ENCODE measurements at regions not wholly inside any gene's neighbourhood (a gene's known extent, or its start where the extent isn't known, plus 50 kb on each side); places are given as distances from the start of the nearest gene placed in this dataset.
A peak's percentile ranks its signal among the peaks of the same experiment; 100 is the strongest.

DNA sequence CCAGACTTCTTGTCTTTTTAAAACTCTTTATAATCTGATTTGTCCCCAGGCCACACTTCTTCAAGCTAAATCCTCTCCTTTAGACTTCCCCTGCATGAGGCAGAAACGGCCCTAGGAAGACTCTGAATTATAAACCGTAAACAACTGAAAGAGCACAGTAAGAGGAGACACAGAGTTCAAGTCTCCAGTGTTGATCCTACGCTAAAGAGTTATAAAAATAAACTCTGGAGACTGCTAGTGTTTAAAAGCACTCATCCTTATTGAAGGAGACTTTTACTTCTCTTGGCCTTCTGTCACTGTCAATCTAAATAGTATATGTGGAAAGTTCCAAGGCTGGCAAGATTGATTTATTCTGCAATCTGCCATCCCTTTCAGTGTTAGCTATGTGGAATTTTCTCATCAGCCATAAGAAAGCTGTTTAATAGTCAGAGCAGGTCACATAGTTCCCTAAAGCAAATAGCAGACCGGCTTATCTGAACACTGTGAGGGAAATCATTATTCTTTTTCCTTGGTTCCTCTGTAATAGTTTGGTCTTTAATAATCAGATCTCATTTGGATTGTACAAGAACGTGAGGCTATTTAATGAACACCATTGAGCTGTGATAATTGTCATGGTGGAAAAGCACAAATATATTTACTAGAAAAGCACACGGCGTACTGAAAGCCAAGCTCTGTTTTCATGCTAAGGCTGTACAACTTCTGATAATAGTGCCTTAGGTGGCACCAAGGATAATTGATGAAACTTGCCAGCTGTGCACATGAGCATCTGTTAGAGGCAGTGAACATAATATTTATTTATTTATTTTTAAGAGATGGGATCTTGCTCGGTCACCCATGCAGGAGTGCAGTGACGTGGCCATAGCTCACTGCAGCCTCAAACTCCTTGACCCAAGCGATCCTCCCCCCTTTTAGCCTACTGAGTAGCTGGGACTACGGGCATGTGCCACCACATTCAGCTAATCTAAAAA is 157.7 kb downstream of the CEP135 start:
- Histone ChIP-seq H4K20me1 (ENCODE audit: insufficient read depth) (no peaks in the 10 kb centered on the region), H3K79me2 (ENCODE audit: insufficient read depth) (no peaks in the 10 kb centered on the region), H3F3A (replicated peaks; ENCODE audit: insufficient read depth) (no peaks in the 10 kb centered on the region), H2AFZ (ENCODE audit: low read depth) (no peak overlapping the region), H3K36me3 (replicated peaks in 1 of 2; ENCODE audit: control insufficient read depth in 1 of 2, insufficient read depth in 2 of 2, low read length in 1 of 2) (no peaks in the 10 kb centered on the region), H3K9ac (no peak overlapping the region), H3K27me3 (ENCODE audit: insufficient read depth) (no peaks in the 10 kb centered on the region), H3K4me2 (no peak overlapping the region), H3K27ac (ENCODE audit: low read depth in 2 of 2, low read length in 1 of 2) (peak overlapping the region in 1 of 2 experiments; percentile 64; a peak in 2 of 4 replicates), H3K9me3 (no peaks in the 10 kb centered on the region), H3K9me2 (no peaks in the 10 kb centered on the region), H3K4me3 (ENCODE audit: low read depth in 2 of 2, low read length in 1 of 2) (no peak overlapping the region), H3K4me1 (ENCODE audit: control insufficient read depth in 1 of 2, insufficient read depth in 2 of 2, low read depth in 1 of 2, low read length in 1 of 2) (peaks cover 0 to 10% of the 10 kb centered on the region in 2 experiments; a peak in 2 of 4 replicates)
- CTCF ChIA-PET, result interaction anchor here (0.7 to 1.8 kb wide), 4 partner anchors 11 to 195 kb away, joined by 3 to 6 read pairs (median 4); partner anchors contain the start of gene CEP135
- POLR2A ChIA-PET, result interaction anchor here (0.6 to 1.4 kb wide), 2 partner anchors 21 to 46 kb away, joined by 3 read pairs; no protein-coding TSS in a partner anchor
- WGBS (ENCODE audit: low lambda C conversion rate), result 75% methylated on average over 11 of the region's 11 CpGs
- DNase-seq, result peak; percentile 44
- TF ChIP-seq TCF12 (IDR thresholded peaks at IDR 0.05) (no peak), EZH2phosphoT487 (IDR thresholded peaks at IDR 0.05; ENCODE audit: borderline replicate concordance, low read depth) (no peak), GATA2 (CRISPR knock-in tag; IDR thresholded peaks at IDR 0.05) (peak; percentile 25), SMC3 (IDR thresholded peaks at IDR 0.05; ENCODE audit: low read depth, low read length) (no peak), MXI1 (IDR thresholded peaks at IDR 0.05; ENCODE audit: low read depth, low read length) (peak; percentile 20; the same call in 1 of the 2 replicates), GABPA (IDR thresholded peaks at IDR 0.05; ENCODE audit: low read depth) (no peak), CHD2 (IDR thresholded peaks at IDR 0.05; ENCODE audit: low read length, partially characterized antibody) (no peak)
- TF ChIP-seq, protein P1, sequence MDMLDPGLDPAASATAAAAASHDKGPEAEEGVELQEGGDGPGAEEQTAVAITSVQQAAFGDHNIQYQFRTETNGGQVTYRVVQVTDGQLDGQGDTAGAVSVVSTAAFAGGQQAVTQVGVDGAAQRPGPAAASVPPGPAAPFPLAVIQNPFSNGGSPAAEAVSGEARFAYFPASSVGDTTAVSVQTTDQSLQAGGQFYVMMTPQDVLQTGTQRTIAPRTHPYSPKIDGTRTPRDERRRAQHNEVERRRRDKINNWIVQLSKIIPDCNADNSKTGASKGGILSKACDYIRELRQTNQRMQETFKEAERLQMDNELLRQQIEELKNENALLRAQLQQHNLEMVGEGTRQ (IDR thresholded peaks at IDR 0.05; ENCODE audit: borderline replicate concordance, low read depth, low read length), result no peak
- TF ChIP-seq, protein P2, sequence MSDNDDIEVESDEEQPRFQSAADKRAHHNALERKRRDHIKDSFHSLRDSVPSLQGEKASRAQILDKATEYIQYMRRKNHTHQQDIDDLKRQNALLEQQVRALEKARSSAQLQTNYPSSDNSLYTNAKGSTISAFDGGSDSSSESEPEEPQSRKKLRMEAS (IDR thresholded peaks at IDR 0.05; ENCODE audit: low read depth), result no peak
- TF ChIP-seq, protein P3, sequence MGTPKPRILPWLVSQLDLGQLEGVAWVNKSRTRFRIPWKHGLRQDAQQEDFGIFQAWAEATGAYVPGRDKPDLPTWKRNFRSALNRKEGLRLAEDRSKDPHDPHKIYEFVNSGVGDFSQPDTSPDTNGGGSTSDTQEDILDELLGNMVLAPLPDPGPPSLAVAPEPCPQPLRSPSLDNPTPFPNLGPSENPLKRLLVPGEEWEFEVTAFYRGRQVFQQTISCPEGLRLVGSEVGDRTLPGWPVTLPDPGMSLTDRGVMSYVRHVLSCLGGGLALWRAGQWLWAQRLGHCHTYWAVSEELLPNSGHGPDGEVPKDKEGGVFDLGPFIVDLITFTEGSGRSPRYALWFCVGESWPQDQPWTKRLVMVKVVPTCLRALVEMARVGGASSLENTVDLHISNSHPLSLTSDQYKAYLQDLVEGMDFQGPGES (IDR thresholded peaks at IDR 0.05; ENCODE audit: low read depth, low read length), result no peak
- TF ChIP-seq, protein P4, sequence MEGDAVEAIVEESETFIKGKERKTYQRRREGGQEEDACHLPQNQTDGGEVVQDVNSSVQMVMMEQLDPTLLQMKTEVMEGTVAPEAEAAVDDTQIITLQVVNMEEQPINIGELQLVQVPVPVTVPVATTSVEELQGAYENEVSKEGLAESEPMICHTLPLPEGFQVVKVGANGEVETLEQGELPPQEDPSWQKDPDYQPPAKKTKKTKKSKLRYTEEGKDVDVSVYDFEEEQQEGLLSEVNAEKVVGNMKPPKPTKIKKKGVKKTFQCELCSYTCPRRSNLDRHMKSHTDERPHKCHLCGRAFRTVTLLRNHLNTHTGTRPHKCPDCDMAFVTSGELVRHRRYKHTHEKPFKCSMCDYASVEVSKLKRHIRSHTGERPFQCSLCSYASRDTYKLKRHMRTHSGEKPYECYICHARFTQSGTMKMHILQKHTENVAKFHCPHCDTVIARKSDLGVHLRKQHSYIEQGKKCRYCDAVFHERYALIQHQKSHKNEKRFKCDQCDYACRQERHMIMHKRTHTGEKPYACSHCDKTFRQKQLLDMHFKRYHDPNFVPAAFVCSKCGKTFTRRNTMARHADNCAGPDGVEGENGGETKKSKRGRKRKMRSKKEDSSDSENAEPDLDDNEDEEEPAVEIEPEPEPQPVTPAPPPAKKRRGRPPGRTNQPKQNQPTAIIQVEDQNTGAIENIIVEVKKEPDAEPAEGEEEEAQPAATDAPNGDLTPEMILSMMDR (IDR thresholded peaks at IDR 0.05), result no peak
